B cell (primary cell): ENCODE measurements at regions not wholly inside any gene's neighbourhood (a gene's known extent, or its start where the extent isn't known, plus 50 kb on each side); places are given as distances from the start of the nearest gene placed in this dataset.

Source experiments
- ATAC-seq: fragments of 200-7000 bp; cut with Tn5 transposase; one replicate; pipeline ENCODE4 v1.10.0; 2021; ENCODE audit warnings: low read depth, mild to moderate bottlenecking, moderate number of reproducible peaks, moderate library complexity
- CTCF ChIA-PET: fragments of 350-600 bp; sonication (Branson Sonifier 250); formaldehyde crosslinking; loops from one replicate; lab custom pipeline; 2021; ENCODE audit warnings: antibody characterized with exemption, inconsistent platforms; lab: Charles Lee
- POLR2A ChIA-PET: fragments of 350-600 bp; sonication (Branson Sonifier 250); formaldehyde crosslinking; loops from one replicate; lab custom pipeline; 2021; ENCODE audit warnings: antibody characterized with exemption; lab: Charles Lee
- DNase-seq: peaks from one replicate; pipeline ENCODE4 v3.0.0; 2013
- H2AFZ ChIP-seq: 2 replicates; pipeline ENCODE4 v1.6.1; 2012; ENCODE audit warnings: mild to moderate bottlenecking, low read depth, low read length; ENCODE audit not compliant: insufficient read depth, poor library complexity, severe bottlenecking
- H3K27ac ChIP-seq, 2 donors: 1 replicate in 1 of 2; 2 replicates in 1 of 2; pipeline ENCODE4 v1.5.1; 2012 to 2013; ENCODE audit warnings: low read length in 2 of 2, mild to moderate bottlenecking in 2 of 2, moderate library complexity in 1 of 2
- H3K27me3 ChIP-seq, 4 experiments: fragments of 200-600 bp in 1 of 4; sonication (generic) in 1 of 4; replicated peaks in 1 of 4; 1 replicate in 2 of 4; 2 replicates in 2 of 4; pipeline versions ENCODE4 v1.6.1 to v1.7.0; 2013 to 2016; ENCODE audit warnings: low read length in 3 of 4, mild to moderate bottlenecking in 2 of 4, mixed read lengths in 1 of 4, moderate library complexity in 1 of 4; ENCODE audit not compliant: insufficient read depth in 4 of 4, control insufficient read depth in 3 of 4; ENCODE audit errors: control extremely low read depth in 1 of 4
- H3K36me3 ChIP-seq, 2 experiments: replicated peaks in 1 of 2; 1 replicate in 1 of 2; 2 replicates in 1 of 2; pipeline versions ENCODE4 v1.6.1 to v1.7.1; 2013; ENCODE audit warnings: low read length in 1 of 2; ENCODE audit not compliant: insufficient read depth in 2 of 2, control insufficient read depth in 1 of 2; ENCODE audit errors: control extremely low read depth in 1 of 2, extremely low read depth in 1 of 2
- H3K4me1 ChIP-seq, 2 donors: fragments of 200-600 bp in 1 of 2; sonication (generic) in 1 of 2; 1 replicate in 1 of 2; 2 replicates in 1 of 2; pipeline versions ENCODE4 v1.5.1 to v1.6.1; 2013 to 2017; ENCODE audit warnings: low read length in 2 of 2; ENCODE audit not compliant: control insufficient read depth in 2 of 2, insufficient read depth in 2 of 2
- H3K4me2 ChIP-seq: replicated peaks from 2 replicates; pipeline ENCODE3; 2012; ENCODE audit warnings: mild to moderate bottlenecking, low read depth, low read length; ENCODE audit not compliant: poor library complexity, severe bottlenecking
- H3K4me3 ChIP-seq, 5 experiments: fragments of 200-600 bp in 1 of 5; sonication (generic) in 1 of 5; 1 replicate in 3 of 5; 2 replicates in 2 of 5; pipeline versions ENCODE4 v1.5.1 to v1.7.0; 2011 to 2016; ENCODE audit warnings: low read length in 4 of 5, mild to moderate bottlenecking in 4 of 5, low read depth in 2 of 5, control low read depth in 1 of 5, moderate library complexity in 1 of 5; ENCODE audit not compliant: insufficient read depth in 1 of 5; ENCODE audit errors: control extremely low read depth in 1 of 5, extremely low read depth in 1 of 5
- H3K79me2 ChIP-seq: fragments of 200-600 bp; sonication (generic); one replicate; pipeline ENCODE4 v1.6.0; 2016; ENCODE audit warnings: low read length; ENCODE audit not compliant: control insufficient read depth, insufficient read depth
- H3K9ac ChIP-seq: fragments of 200-600 bp; sonication (generic); 2 replicates; pipeline ENCODE4 v1.6.1; 2017; ENCODE audit warnings: mild to moderate bottlenecking, low read length, moderate library complexity
- H3K9me3 ChIP-seq, 3 donors: one replicate each; pipeline versions ENCODE4 v1.6.1 to v1.7.1; 2013; ENCODE audit warnings: low read length in 2 of 3; ENCODE audit not compliant: control insufficient read depth in 2 of 3, insufficient read depth in 1 of 3; ENCODE audit errors: control extremely low read depth in 1 of 3
- H4K20me1 ChIP-seq: 2 replicates; pipeline ENCODE4 v1.6.0; 2012; ENCODE audit warnings: mild to moderate bottlenecking, low read length; ENCODE audit not compliant: insufficient read depth, control insufficient read depth, poor library complexity, severe bottlenecking
- H3K27ac Mint-ChIP-seq: one replicate; pipeline ENCODE4 v1.8.0; 2021; ENCODE audit warnings: mixed read lengths
- H3K27me3 Mint-ChIP-seq: one replicate; pipeline ENCODE4 v1.8.0; 2021; ENCODE audit warnings: mixed read lengths
- H3K4me1 Mint-ChIP-seq: one replicate; pipeline ENCODE4 v1.8.0; 2021; ENCODE audit warnings: mixed read lengths
- H3K4me3 Mint-ChIP-seq: one replicate; pipeline ENCODE4 v1.8.0; 2021; ENCODE audit warnings: mixed read lengths
- H3K9me3 Mint-ChIP-seq: one replicate; pipeline ENCODE4 v1.8.0; 2022; ENCODE audit warnings: mixed read lengths; ENCODE audit not compliant: insufficient read depth
- EZH2 ChIP-seq: IDR thresholded peaks from 2 replicates; pipeline ENCODE4 v1.6.1; 2012; ENCODE audit warnings: borderline replicate concordance, low read depth, mild to moderate bottlenecking, moderate library complexity, low read length; ENCODE audit not compliant: insufficient read depth, poor library complexity, severe bottlenecking
- WGBS: methylation state at CpG from one replicate; pipeline ENCODE4 v1.1.5; 2013; ENCODE audit warnings: missing lambda C conversion rate; ENCODE audit not compliant: insufficient coverage; 5-methylcytosine and 5-hydroxymethylcytosine counted together
- intact Hi-C: fragments of 100-400 bp; cut with micrococcal nuclease; formaldehyde crosslinking; loops from one replicate; pipeline ENCODE4 v1.10.0; 2022
- TF ChIP-seq, protein P1 (sequence below): fragments of 200-600 bp; IDR thresholded peaks from one replicate; pipeline ENCODE4 v1.8.0; 2022; ENCODE audit warnings: antibody characterized with exemption, mild to moderate bottlenecking

DNA sequence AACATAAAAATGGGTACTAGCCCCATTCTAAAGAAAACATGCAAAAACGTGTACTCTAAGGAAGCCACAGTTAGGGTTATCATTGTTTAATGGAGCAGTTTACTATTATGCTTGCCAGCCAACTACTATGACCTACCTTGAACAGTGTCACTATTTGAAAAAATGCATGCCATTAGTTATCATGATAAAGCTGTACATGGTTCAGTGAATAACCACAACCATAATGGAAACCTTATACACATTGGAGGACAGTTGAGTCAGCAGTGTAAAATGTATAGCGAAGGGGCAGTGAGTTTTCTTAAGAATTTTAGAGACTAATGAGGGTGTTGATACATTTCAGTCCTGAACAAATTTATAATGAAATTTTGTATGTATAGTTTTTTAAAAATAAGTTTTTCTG, 381.9 kb downstream of the GRXCR1 start:
- ChIA-PET CTCF (no interaction called here), POLR2A (no interaction called here)
- Histone ChIP-seq H4K20me1 (no peaks in the 10 kb centered on the region), H3K9me3 (no peaks in the 10 kb centered on the region), H3K4me1 (no peaks in the 10 kb centered on the region), H3K36me3 (no peaks in the 10 kb centered on the region), H3K27ac (no peak overlapping the region), H3K4me2 (no peak overlapping the region), H2AFZ (no peak overlapping the region), H3K79me2 (no peaks in the 10 kb centered on the region), H3K4me3 (no peak overlapping the region), H3K27me3 (no peaks in the 10 kb centered on the region), H3K9ac (no peak overlapping the region)
- TF ChIP-seq EZH2: no peak
- TF ChIP-seq, protein P1, sequence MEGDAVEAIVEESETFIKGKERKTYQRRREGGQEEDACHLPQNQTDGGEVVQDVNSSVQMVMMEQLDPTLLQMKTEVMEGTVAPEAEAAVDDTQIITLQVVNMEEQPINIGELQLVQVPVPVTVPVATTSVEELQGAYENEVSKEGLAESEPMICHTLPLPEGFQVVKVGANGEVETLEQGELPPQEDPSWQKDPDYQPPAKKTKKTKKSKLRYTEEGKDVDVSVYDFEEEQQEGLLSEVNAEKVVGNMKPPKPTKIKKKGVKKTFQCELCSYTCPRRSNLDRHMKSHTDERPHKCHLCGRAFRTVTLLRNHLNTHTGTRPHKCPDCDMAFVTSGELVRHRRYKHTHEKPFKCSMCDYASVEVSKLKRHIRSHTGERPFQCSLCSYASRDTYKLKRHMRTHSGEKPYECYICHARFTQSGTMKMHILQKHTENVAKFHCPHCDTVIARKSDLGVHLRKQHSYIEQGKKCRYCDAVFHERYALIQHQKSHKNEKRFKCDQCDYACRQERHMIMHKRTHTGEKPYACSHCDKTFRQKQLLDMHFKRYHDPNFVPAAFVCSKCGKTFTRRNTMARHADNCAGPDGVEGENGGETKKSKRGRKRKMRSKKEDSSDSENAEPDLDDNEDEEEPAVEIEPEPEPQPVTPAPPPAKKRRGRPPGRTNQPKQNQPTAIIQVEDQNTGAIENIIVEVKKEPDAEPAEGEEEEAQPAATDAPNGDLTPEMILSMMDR: no peak
- no peak overlapping the region for H3K27ac Mint-ChIP-seq
- H3K4me1 Mint-ChIP-seq: no peaks in the 10 kb centered on the region
- WGBS: no CpG with 5 or more reads among the region's 2 CpGs
- peaks cover 2% of the 10 kb centered on the region for H3K9me3 Mint-ChIP-seq
- no peak for ATAC-seq
- intact Hi-C loops: no loop called here
- H3K27me3 Mint-ChIP-seq: no peaks in the 10 kb centered on the region
- H3K4me3 Mint-ChIP-seq: no peak overlapping the region
- DNase-seq: no peak

- Mint-ChIP-seq H3K4me1 (no peaks in the 10 kb centered on the region), H3K4me3 (no peak overlapping the region), H3K27ac (no peak overlapping the region), H3K27me3 (no peaks in the 10 kb centered on the region), H3K9me3 (peaks cover 2% of the 10 kb centered on the region)
- no CpG with 5 or more reads among the region's 1 CpG for WGBS
- Histone ChIP-seq H3K27ac (no peak overlapping the region), H4K20me1 (no peaks in the 10 kb centered on the region), H3K4me3 (no peak overlapping the region), H3K27me3 (no peaks in the 10 kb centered on the region), H3K4me1 (no peaks in the 10 kb centered on the region), H2AFZ (no peak overlapping the region), H3K79me2 (no peaks in the 10 kb centered on the region), H3K4me2 (no peak overlapping the region), H3K9ac (no peak overlapping the region), H3K9me3 (no peaks in the 10 kb centered on the region), H3K36me3 (no peaks in the 10 kb centered on the region)
- ChIA-PET CTCF (no interaction called here), POLR2A (no interaction called here)
- DNase-seq: no peak
- TF ChIP-seq, protein P1: no peak
- TF ChIP-seq EZH2: no peak
- intact Hi-C loops: no loop called here
- no peak for ATAC-seq
Observed at GRCh38 chr4:43275779-43276178, 383.3 kb downstream of the GRXCR1 start.
